Fibroblast of lung (primary cell): ENCODE measurements at regions not wholly inside any gene's neighbourhood (a gene's known extent, or its start where the extent isn't known, plus 50 kb on each side); places are given as distances from the start of the nearest gene placed in this dataset.

Experiments
- DNase-seq, 2 donors: peaks; one replicate each; pipeline versions ENCODE4 v3.0.0 to v3.0.0-alpha.2; 2010; ENCODE audit warnings: low read depth in 2 of 2
- H2AFZ ChIP-seq: 2 replicates; pipeline ENCODE4 v1.5.1; 2012; ENCODE audit warnings: low read length, control low read depth, inconsistent platforms
- H3K27ac ChIP-seq: 2 replicates; pipeline ENCODE4 v1.5.1; 2011; ENCODE audit warnings: low read length, control low read depth; ENCODE audit not compliant: insufficient read depth
- H3K27me3 ChIP-seq: 2 replicates; pipeline ENCODE4 v1.5.1; 2011; ENCODE audit warnings: mild to moderate bottlenecking, low read length; ENCODE audit not compliant: control insufficient read depth, insufficient read depth
- H3K36me3 ChIP-seq: 2 replicates; pipeline ENCODE4 v1.5.1; 2011; ENCODE audit warnings: low read length; ENCODE audit not compliant: control insufficient read depth, insufficient read depth
- H3K4me1 ChIP-seq: 2 replicates; pipeline ENCODE4 v1.5.1; 2011; ENCODE audit warnings: low read length; ENCODE audit not compliant: control insufficient read depth, insufficient read depth; ENCODE audit errors: extremely low read depth
- H3K4me2 ChIP-seq: 2 replicates; pipeline ENCODE4 v1.5.1; 2011; ENCODE audit warnings: low read length, control low read depth; ENCODE audit not compliant: insufficient read depth; ENCODE audit errors: extremely low read depth
- H3K4me3 ChIP-seq, 4 experiments: fragments of 200-600 bp in 1 of 4; sonication (generic) in 1 of 4; replicated peaks in 1 of 4; 2 replicates each; pipeline ENCODE4 v1.5.1; 2011 to 2016; ENCODE audit warnings: low read length in 4 of 4, low read depth in 3 of 4, mild to moderate bottlenecking in 3 of 4, control low read depth in 2 of 4, inconsistent platforms in 1 of 4, mixed read lengths in 1 of 4; ENCODE audit not compliant: insufficient read depth in 1 of 4; ENCODE audit errors: control extremely low read depth in 1 of 4
- H3K79me2 ChIP-seq: 2 replicates; pipeline ENCODE4 v1.5.1; 2012; ENCODE audit warnings: mild to moderate bottlenecking, low read length, inconsistent platforms; ENCODE audit not compliant: control insufficient read depth, insufficient read depth
- H3K9ac ChIP-seq: 2 replicates; pipeline ENCODE4 v1.5.1; 2011; ENCODE audit warnings: mild to moderate bottlenecking, low read length, control low read depth; ENCODE audit not compliant: insufficient read depth
- H3K9me3 ChIP-seq: 2 replicates; pipeline ENCODE4 v1.5.1; 2012; ENCODE audit warnings: low read depth, low read length; ENCODE audit not compliant: control insufficient read depth, insufficient read depth
- H4K20me1 ChIP-seq: 2 replicates; pipeline ENCODE4 v1.5.1; 2011; ENCODE audit warnings: low read length; ENCODE audit not compliant: control insufficient read depth, insufficient read depth; ENCODE audit errors: extremely low read depth
- CTCF ChIP-seq, 2 donors: IDR thresholded peaks in 1 of 2; conservative IDR thresholded peaks in 1 of 2; 1 replicate in 1 of 2; 2 replicates in 1 of 2; pipeline ENCODE4 v1.5.1; 2011 to 2012; ENCODE audit warnings: low read length in 2 of 2, control low read depth in 1 of 2, inconsistent platforms in 1 of 2, low read depth in 1 of 2, mild to moderate bottlenecking in 1 of 2
- EZH2 ChIP-seq: IDR thresholded peaks from 2 replicates; pipeline ENCODE4 v1.5.1; 2012; ENCODE audit warnings: low read length, control low read depth, mild to moderate bottlenecking; ENCODE audit errors: missing control alignments

DNA sequence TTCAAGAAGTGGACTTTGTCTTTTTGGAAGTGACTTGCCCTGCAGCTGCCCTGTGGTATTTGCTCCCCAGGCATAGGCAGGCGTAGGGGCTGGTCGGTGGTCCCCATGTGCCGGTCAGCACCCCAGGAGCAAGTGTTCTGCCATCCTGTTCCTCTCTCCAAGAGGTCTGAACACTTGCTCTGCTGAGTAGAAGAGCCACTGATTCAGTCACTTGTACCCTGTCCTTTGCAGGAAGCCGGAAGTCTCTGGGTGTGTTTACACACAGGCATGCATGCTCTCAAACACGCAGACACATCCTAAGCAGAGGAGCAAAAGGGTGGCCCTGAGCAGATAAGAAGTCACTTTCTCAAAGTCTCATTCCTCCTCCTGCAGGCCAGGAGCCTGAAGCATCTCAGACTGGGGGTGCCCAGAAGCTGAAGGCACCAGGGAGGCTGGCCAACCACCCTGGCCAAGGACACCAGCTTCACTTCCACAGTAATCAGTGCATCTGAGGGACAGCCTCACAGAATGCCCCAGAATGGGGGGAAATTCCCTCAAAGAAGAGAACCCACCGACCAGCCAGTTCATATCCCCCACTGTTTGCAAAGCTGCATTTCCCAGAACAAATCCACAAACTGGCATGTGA, 88.7 kb upstream of the POMGNT2 start:
- peaks cover 2% of the 10 kb centered on the region for H3K4me1 ChIP-seq
- no peak overlapping the region for H3K4me2 ChIP-seq
- H3K9me3 ChIP-seq, result no peaks in the 10 kb centered on the region
- no peak overlapping the region for H3K9ac ChIP-seq
- H3K36me3 ChIP-seq, result no peaks in the 10 kb centered on the region
- H4K20me1 ChIP-seq, result no peaks in the 10 kb centered on the region
- H3K79me2 ChIP-seq, result no peaks in the 10 kb centered on the region
- no peak overlapping the region for H3K27ac ChIP-seq
- no peaks in the 10 kb centered on the region for H3K27me3 ChIP-seq
- DNase-seq, result no peak
- H3K4me3 ChIP-seq, result no peak overlapping the region
- H2AFZ ChIP-seq, result peak overlapping the region; percentile 32
- TF ChIP-seq CTCF (conservative IDR thresholded peaks at IDR 0.05 in 1 of 2, IDR thresholded peaks at IDR 0.05 in 1 of 2; ENCODE audit: low read depth in 1 of 2, low read length in 2 of 2), result no peak
- TF ChIP-seq EZH2, result no peak

DNA sequence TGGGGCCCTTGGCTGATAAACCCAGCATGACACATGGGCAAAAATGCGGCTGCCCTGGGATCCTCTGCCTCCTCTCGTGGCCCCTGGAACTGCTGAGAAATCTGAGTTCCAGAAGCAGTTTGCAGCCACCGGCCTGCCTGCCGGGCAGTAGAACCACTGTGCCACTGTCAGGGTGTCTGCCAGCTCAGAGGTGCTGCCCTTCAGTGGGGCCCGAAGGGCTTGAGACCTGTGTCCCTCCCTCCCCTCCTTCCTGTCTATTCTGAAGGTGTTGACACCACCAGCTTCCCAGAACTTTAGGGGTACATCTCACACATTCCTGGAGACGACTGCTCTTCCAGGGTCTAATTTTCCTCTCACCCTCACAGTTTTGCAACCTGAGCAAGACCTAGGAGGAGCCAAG, 88.2 kb upstream of the POMGNT2 start:
- no peak overlapping the region for H3K4me2 ChIP-seq

DNA sequence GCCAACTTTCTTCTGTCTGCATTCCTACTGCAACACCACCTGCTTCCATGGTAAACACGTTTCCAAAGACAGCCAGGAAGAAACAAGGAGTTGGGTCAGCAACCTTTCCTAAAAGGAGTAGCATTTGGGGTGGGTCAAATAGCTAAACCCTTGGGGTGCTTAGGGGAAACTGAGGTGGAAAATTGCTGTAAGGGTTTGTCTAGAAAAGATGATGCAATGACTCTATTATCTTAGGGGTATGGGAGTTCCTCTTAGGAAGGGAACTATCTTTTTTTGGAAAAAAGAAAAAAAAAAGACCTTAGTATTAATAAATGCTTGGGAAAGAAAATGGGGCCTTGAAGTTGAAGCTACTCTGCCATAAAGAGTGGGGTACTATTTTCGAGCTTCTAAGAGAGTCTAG, 86.1 kb upstream of the POMGNT2 start:
- TF ChIP-seq EZH2 (no peak), CTCF (conservative IDR thresholded peaks at IDR 0.05 in 1 of 2, IDR thresholded peaks at IDR 0.05 in 1 of 2; ENCODE audit: low read depth in 1 of 2, low read length in 2 of 2) (no peak)
- H3K9ac ChIP-seq, result no peak overlapping the region
- H2AFZ ChIP-seq, result no peak overlapping the region
- DNase-seq, result no peak
- no peaks in the 10 kb centered on the region for H3K36me3 ChIP-seq
- peaks cover 2% of the 10 kb centered on the region for H3K4me1 ChIP-seq
- H3K4me3 ChIP-seq, result no peak overlapping the region
- H3K79me2 ChIP-seq, result no peaks in the 10 kb centered on the region
- no peaks in the 10 kb centered on the region for H3K9me3 ChIP-seq
- H3K4me2 ChIP-seq, result no peak overlapping the region
- H3K27ac ChIP-seq, result no peak overlapping the region
- no peaks in the 10 kb centered on the region for H3K27me3 ChIP-seq
- H4K20me1 ChIP-seq, result no peaks in the 10 kb centered on the region

More for the DNA sequence above, 88.2 kb upstream of the POMGNT2 start:
- Histone ChIP-seq H3K4me1 (peaks cover 2% of the 10 kb centered on the region), H4K20me1 (no peaks in the 10 kb centered on the region), H2AFZ (no peak overlapping the region), H3K9me3 (no peaks in the 10 kb centered on the region), H3K27ac (no peak overlapping the region), H3K27me3 (no peaks in the 10 kb centered on the region), H3K36me3 (no peaks in the 10 kb centered on the region), H3K79me2 (no peaks in the 10 kb centered on the region), H3K4me3 (no peak overlapping the region), H3K9ac (no peak overlapping the region)
- no peak for DNase-seq
- TF ChIP-seq CTCF (conservative IDR thresholded peaks at IDR 0.05 in 1 of 2, IDR thresholded peaks at IDR 0.05 in 1 of 2; ENCODE audit: low read depth in 1 of 2, low read length in 2 of 2), result no peak
- no peak for TF ChIP-seq EZH2
